ENCODE measurements at regions not wholly inside any gene's neighbourhood (a gene's known extent, or its start where the extent isn't known, plus 50 kb on each side); places are given as distances from the start of the nearest gene placed in this dataset.

DNA sequence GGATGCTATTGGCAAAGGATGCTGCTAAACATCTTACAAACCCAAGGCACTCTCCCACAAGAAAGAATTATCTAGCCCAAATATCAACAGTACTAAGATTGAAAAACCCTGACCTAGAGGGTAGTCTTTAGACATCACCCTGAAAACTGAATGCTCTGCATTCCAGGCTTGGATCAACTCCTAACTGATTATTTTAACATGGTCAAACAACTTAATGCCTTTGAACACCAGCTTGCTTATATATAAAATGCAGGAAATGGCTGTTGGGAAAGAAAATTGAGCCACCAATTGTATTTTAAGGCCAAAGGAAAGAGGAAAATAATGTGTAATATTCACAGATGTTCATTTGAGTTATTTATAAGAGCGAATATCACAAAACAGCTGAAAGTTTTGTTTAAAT, 72.2 kb upstream of the C1orf87 start:
- no peak for DNase-seq

DNA sequence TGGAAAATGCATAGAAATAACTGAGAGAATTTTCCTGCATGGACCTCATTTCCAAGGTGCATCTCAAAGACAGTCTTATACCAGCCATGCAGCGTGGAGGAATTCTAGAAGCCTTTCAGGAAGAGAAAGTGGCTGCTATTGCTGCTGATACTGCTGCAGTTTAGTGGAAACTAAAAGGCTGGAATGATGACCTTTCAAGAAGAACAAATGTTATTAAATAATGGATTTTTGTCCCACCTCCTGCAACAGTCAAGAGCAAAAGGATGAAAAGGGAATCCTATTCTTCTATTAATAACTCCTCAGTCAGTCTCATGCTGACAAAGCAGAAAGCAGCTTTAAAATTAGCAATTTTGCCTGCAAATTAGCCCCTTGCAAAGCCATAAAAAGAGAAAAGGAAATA, 68.2 kb upstream of the C1orf87 start:
- DNase-seq: no peak

DNA sequence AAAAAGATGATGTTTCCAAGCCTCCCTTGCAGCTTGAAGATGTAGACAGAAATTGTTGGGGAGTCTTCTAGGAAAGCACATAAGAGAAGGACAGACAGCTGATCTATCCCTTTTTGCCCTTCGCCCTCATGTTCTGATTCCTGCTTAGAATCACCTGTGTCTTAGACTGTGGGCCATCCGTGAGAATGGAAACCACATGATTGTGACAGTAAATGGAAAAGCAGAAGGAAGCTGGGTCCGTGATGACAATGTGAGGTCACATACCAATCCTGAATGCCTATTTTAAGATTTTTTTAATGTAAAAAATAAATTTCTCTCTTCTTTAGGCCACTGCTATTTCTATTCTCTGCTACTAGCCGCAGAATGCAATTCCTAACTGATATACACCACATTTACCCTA, 67.7 kb upstream of the C1orf87 start:
- no peak for DNase-seq

DNA sequence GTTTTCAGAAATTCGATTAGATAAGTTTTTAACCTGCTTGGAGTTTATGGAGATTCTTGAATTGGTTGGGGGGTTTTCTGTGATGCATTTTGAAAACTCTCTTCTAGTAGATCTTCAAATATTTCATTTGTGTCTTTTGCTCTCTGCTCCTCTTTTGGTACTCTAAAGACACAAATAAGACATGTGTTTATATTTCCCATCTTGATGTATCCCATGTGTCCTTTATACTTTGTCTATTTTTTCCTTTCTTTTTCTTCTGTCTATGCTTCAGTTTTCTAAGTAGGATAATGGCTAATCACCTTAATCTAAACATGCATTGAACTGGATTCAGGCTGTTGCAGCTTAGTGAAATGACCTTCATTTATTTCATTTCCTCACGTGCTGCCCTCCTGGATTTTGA, 63.8 kb upstream of the C1orf87 start:
- DNase-seq: no peak

DNA sequence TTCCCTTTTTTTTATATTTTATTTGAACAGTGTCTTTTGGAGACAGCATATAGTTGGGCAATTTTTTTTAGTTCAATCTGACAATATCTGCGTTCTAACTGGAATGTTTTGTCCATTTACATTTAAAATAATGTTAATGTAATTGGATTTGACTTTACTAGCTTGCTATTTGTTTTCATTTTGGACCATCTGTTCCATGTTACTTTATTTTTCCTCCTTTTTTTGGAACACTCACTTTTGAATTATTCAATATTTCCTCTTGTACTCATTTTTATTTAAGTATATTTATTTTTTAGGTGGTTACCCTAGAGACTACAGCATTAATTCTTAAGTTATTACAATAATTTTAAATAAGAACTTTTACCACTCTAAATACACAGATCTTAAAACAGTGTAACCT, 62.8 kb upstream of the C1orf87 start:
- no peak for DNase-seq

DNA sequence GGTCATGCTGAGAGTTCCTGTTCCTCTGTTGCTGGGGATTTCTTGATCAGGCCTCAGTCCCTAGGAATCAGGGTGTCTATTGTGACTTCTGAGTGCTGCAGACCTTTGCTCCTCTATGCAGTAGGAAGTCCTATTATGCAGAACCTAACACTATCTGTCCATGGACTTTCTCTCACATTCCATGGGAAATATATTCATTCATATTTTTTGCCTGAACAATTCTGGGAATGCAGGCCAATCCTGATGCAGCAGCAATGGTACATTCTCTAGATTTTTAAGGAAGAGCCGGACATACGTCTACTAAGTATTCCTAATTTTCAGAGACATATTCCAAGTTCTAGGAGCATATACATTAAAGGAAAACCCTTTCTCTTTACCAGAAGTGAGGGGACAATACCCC, 61.1 kb upstream of the C1orf87 start:
- no peak for DNase-seq

DNA sequence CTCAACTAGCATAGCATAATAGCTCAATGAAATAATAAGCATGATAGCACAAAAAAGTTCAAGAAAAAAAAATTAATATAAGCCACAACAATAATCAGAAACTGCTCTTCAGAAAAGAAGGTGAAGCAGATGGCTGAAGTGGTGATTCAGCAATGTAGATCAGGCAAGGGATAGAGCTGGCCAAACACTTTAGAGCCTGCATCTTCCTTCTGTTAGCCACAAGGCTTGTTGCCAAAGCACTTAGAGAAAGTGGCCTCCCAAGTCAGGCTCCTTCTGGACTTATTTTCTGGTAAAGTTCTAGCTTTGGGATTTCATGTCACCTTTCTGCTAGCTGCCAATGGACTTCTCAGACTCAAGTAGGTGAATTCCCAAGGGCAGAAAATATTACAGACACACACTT, 60.3 kb upstream of the C1orf87 start:
- no peak for DNase-seq

DNA sequence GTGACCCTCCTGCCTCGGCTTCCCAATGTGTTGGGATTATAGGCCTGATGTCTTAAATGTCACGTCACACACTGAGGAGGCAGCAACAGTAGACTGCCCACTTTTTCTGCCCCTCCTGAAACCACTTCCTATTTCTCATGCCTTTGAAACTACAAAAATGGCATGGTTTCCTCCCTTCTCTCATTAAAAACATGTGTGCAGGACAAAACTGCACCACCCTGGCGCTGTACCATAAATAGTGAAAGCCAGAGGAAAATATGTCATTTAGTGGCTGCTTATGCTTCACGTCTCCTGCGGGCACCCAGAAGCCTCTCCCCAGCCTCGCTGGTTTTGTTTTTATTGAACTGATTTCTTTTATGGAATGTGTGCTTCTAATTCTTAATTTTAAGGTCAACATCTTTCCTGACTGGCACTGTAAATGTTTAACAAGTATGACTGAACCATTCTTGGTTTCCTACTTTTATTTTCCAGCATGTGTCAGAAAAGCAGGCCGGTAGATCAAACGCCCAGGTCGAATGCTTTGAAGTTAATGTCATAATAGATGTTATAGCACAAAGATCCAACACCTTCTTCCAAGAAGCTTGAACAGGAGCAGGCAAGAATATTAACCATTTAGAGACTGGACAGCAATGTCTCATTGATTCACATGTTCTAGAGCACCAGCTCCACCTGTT, 59.6 kb upstream of the C1orf87 start:
- no peak for DNase-seq

DNA sequence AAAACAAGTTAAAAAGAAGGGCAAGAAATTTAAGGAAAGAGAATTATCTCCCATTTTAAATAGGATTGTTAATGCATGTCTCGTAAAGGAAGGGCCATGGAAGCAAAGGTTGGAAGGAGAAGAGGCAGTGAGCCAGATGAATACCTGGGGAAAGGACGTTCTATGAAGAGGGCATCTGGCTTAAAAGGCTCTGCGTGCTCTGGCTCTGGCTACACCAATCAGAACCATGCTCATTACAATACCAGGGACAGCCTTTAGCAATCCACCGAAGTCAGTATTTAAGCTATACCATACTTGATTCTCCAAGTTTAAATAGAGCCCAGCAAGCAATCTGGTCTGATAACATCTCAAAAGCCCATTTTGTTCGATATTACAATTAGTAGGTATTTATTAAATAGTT, 58.5 kb upstream of the C1orf87 start:
- DNase-seq: no peak

DNA sequence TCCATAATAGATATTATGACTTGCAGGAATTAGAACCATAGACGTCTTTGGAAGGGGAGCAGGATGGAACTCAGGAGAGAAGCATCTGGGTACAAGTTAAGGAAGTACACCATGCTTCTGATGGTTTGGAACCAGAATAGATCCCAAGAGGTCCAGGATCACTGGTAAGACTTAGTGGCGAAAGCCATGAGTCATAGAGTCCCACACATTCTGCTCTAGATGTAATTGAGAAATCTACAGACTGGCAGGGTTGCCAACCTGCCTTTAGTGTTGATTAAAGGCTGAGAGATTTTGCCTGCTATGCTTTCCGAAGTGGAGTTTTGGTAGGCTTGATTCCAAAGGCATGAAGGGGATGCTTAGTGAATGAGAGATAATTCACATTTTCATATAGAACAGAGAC, 57.1 kb upstream of the C1orf87 start:
- DNase-seq: no peak

DNA sequence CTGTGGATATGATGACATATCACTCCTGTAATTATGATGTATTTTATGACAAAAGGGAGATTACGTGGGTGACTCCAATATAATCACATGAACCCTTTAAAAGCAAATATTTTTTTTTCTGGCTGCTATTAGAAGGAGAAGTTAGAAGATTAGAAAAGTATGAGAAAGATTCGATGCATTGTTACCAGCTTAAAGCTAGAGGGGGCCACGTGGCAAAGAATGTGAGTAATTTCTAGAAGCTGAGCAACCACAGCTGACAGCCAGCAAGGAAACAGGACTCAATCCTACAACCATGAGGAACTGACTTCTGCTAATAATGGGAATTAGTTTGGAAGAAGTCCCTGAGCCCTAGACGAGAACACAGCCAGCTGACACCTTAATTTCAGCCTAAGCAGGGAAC, 56.3 kb upstream of the C1orf87 start:
- no peak for DNase-seq

DNA sequence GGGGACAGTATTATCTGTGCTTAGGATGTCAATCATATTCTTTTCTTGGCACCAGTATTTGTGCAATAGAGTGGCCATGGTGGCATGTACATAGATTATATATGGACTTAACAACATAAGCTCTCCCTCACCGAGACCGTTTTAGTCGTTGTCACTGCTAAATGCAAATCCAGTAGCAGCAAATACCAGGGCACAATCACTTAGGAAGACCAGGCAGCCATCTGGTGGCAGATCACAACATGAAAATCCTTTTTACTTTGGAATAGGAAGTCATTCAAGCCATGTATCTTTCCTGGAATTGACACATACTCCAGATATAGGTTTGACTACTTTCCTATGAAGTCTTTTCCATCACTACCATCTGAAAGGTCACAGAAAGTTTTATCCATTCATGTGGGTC, 53.2 kb upstream of the C1orf87 start:
- no peak for DNase-seq
